ENCODE measurements at regions not wholly inside any gene's neighbourhood (a gene's known extent, or its start where the extent isn't known, plus 50 kb on each side); places are given as distances from the start of the nearest gene placed in this dataset.

DNA sequence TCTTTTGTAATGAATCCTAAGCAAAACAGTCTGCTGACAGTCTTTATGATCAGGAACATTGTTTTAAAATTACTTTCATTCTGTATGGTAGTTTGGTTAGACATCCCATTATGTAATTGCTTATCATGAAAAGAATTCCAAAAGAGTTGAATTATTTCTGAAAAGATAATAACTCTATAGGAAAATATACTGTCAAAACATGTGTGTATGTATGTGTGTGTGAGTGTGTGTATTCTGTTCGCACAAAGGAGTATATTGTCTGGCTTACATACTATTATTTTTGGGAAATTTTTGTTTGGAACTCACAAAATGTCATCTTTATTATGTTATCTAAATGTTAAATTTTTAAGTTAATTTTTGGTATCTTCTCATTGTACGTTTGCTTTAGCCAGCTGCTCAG is 1075.9 kb downstream of the ZPLD1 start (continued):
- no peak for TF ChIP-seq BCL3 (IDR thresholded peaks at IDR 0.05)

GRCh38 chr3:103511891-103512290 is 1077.1 kb downstream of the ZPLD1 start:
- TF ChIP-seq CEBPB (IDR thresholded peaks at IDR 0.05) (no peak), POLR2AphosphoS2 (conservative IDR thresholded peaks at IDR 0.05; ENCODE audit: low read length) (no peak), HOXB5 (CRISPR knock-in tag; IDR thresholded peaks at IDR 0.05) (no peak), HMGXB4 (CRISPR knock-in tag; IDR thresholded peaks at IDR 0.05; ENCODE audit: borderline replicate concordance) (no peak), RFX5 (IDR thresholded peaks at IDR 0.05) (no peak), EHF (CRISPR knock-in tag; IDR thresholded peaks at IDR 0.05) (no peak), EHMT2 (IDR thresholded peaks at IDR 0.05; ENCODE audit: low read depth) (no peak), MYC (IDR thresholded peaks at IDR 0.05; ENCODE audit: borderline replicate concordance, low read length) (no peak), CBX8 (IDR thresholded peaks at IDR 0.05) (no peak), ZNF302 (CRISPR knock-in tag; IDR thresholded peaks at IDR 0.05) (no peak), JUNB (IDR thresholded peaks at IDR 0.05) (no peak), HOXA7 (CRISPR knock-in tag; IDR thresholded peaks at IDR 0.05) (no peak), MAZ (IDR thresholded peaks at IDR 0.05; ENCODE audit: borderline replicate concordance, low read depth, low read length) (no peak), MAFK (IDR thresholded peaks at IDR 0.05; ENCODE audit: partially characterized antibody) (no peak), SREBF2 (IDR thresholded peaks at IDR 0.05) (no peak), RCOR1 (IDR thresholded peaks at IDR 0.05; ENCODE audit: low read depth, low read length) (no peak), BCL3 (IDR thresholded peaks at IDR 0.05) (no peak)
- TF ChIP-seq, protein P1, sequence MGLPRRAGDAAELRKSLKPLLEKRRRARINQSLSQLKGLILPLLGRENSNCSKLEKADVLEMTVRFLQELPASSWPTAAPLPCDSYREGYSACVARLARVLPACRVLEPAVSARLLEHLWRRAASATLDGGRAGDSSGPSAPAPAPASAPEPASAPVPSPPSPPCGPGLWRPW (IDR thresholded peaks at IDR 0.05), result no peak
- TF ChIP-seq, protein P2, sequence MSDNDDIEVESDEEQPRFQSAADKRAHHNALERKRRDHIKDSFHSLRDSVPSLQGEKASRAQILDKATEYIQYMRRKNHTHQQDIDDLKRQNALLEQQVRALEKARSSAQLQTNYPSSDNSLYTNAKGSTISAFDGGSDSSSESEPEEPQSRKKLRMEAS (IDR thresholded peaks at IDR 0.05), result no peak
- TF ChIP-seq, protein P3, sequence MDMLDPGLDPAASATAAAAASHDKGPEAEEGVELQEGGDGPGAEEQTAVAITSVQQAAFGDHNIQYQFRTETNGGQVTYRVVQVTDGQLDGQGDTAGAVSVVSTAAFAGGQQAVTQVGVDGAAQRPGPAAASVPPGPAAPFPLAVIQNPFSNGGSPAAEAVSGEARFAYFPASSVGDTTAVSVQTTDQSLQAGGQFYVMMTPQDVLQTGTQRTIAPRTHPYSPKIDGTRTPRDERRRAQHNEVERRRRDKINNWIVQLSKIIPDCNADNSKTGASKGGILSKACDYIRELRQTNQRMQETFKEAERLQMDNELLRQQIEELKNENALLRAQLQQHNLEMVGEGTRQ (IDR thresholded peaks at IDR 0.05), result no peak
- Histone ChIP-seq H3K4me1 (no peaks in the 10 kb centered on the region), H3K9me3 (no peaks in the 10 kb centered on the region), H3K27ac (no peak overlapping the region), H3K4me2 (no peak overlapping the region), H3K4me3 (no peak overlapping the region)
- WGBS (ENCODE audit: missing lambda C conversion rate), result 19% methylated on average over 1 of the region's 1 CpG
- FAIRE-seq (no peak), DNase-seq (ENCODE audit: low read depth in 1 of 2, low spot score in 1 of 2) (no peak), ATAC-seq (no peak)
- ChIA-PET CTCF (no interaction called here), POLR2A (no interaction called here)

DNA sequence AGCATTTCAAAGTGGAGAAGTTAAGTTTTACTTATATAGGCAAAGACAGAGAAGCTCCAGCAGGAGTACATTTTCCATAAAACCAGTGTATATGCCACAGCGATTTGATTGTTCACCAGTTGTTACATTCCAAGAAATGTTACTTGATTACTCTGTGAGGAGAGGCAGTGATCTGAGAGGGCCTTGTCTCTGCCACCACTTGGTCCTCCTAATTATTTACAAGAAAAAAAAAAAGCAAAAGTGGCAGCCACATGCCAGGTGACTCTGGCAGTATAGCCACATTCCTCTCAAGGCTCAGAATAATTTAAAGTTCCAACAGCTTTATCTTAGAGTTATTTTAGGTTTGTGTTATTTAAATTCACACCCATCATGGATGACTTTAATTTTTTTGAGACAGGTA is 1077.8 kb downstream of the ZPLD1 start:
- ATAC-seq (no peak), DNase-seq (ENCODE audit: low read depth in 1 of 2, low spot score in 1 of 2) (no peak), FAIRE-seq (no peak)
- no peak overlapping the region for H3K4me2 ChIP-seq
- TF ChIP-seq CBX2 (IDR thresholded peaks at IDR 0.05; ENCODE audit: borderline replicate concordance, low read depth), result no peak
- TF ChIP-seq CHD4 (IDR thresholded peaks at IDR 0.05; ENCODE audit: borderline replicate concordance), result no peak
- TF ChIP-seq HMGXB4 (CRISPR knock-in tag; IDR thresholded peaks at IDR 0.05; ENCODE audit: borderline replicate concordance), result no peak
- TF ChIP-seq GATA3 (IDR thresholded peaks at IDR 0.05; ENCODE audit: borderline replicate concordance), result no peak
- no peaks in the 10 kb centered on the region for H3K4me1 ChIP-seq
- POLR2A ChIA-PET, result no interaction called here
- H3K4me3 ChIP-seq, result no peak overlapping the region
- no peak overlapping the region for H3K27ac ChIP-seq
- no peaks in the 10 kb centered on the region for H3K9me3 ChIP-seq
- CTCF ChIA-PET, result no interaction called here
- WGBS (ENCODE audit: missing lambda C conversion rate), result 4% methylated on average over 1 of the region's 1 CpG

Measured in A549 (cell line).